Cardiac muscle cell (in vitro differentiated cells and primary cell): ENCODE measurements at regions not wholly inside any gene's neighbourhood (a gene's known extent, or its start where the extent isn't known, plus 50 kb on each side); places are given as distances from the start of the nearest gene placed in this dataset.
"Not testable (repeated sequence)": the region's sequence is repeated elsewhere in the genome, so short reads cannot be mapped to it uniquely, and the experiment has no call there.

ENCODE experiments used
- DNase-seq, 2 donors: peaks; one replicate each; pipeline versions ENCODE4 v3.0.0 to v3.0.0-alpha.2; 2010 to 2017; ENCODE audit warnings: low read depth in 1 of 2, low spot score in 1 of 2
- H3K27ac ChIP-seq: fragments of 200-600 bp; sonication (generic); 2 replicates; pipeline ENCODE4 v1.5.1; 2016
- H3K27me3 ChIP-seq: fragments of 200-600 bp; sonication (generic); 2 replicates; pipeline ENCODE4 v1.6.0; 2016; ENCODE audit warnings: control low read depth
- H3K36me3 ChIP-seq: fragments of 200-600 bp; sonication (generic); 2 replicates; pipeline ENCODE4 v1.5.1; 2016; ENCODE audit warnings: control low read depth
- H3K4me1 ChIP-seq: fragments of 200-600 bp; sonication (generic); 2 replicates; pipeline ENCODE4 v1.8.1; 2017; ENCODE audit warnings: low read depth, mild to moderate bottlenecking, mixed run types
- H3K4me3 ChIP-seq: fragments of 200-600 bp; sonication (generic); 2 replicates; pipeline ENCODE4 v1.5.1; 2016; ENCODE audit warnings: mild to moderate bottlenecking
- H3K9me3 ChIP-seq: fragments of 200-600 bp; sonication (generic); 2 replicates; pipeline ENCODE4 v1.5.1; 2017; ENCODE audit warnings: low read depth, mild to moderate bottlenecking, control low read depth
- TF ChIP-seq, protein P1 (sequence below): IDR thresholded peaks from 2 replicates; pipeline ENCODE4 v1.5.1; 2012; ENCODE audit warnings: low read depth, mild to moderate bottlenecking, low read length

DNA sequence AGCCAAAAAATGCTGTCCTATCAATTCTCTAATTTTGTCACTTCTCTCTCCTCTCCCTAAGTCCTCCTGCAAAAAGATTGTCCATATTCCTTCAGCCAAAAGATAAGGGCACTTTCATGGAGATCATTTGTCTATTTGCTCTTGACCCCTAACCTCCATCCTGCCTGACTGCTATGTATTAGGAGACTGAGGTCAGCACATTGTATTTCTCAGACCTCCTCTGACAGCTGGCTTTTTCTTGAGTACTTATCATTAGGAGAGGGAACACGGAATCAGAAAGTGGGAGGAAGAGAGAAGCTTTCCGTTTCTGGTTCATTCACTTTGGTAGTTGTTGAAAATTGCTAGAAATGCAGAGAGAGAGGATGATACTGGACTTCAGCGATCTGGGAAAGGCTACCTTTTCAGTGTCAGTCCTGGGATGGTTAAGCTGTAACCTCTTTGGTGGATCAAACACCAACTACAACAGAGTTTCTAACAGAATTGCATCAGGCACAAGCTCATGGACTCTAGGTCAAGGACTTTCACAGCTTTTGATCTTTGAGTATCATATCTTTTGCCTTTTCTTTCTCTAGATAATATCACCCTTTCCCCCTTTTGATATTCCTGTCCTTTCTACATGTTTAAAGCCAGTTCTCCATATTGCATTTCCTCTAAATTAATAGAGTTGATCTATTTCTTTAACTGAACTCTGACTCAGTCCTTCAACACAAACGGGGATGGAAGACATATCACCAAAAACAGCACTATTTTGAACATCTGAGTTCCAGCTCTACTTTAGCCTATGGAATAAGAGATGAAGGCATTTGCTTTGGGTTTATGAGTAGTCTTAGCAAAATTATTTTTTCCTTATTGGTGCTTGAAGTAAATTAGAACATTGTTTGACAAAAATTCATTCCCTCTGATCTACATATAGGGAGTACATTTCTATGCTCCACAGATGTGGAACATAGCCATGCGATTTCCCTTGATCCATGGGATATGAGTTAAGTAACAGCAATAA is 63.3 kb upstream of the KYNU start:
- Histone ChIP-seq H3K9me3 (no peaks in the 10 kb centered on the region), H3K36me3 (no peaks in the 10 kb centered on the region), H3K27me3 (no peaks in the 10 kb centered on the region), H3K4me1 (peaks cover 14% of the 10 kb centered on the region), H3K27ac (peak overlapping the region; percentile 29), H3K4me3 (no peak overlapping the region)
- DNase-seq, result peak in 1 of 2 donors; percentile 26
- TF ChIP-seq, protein P1, sequence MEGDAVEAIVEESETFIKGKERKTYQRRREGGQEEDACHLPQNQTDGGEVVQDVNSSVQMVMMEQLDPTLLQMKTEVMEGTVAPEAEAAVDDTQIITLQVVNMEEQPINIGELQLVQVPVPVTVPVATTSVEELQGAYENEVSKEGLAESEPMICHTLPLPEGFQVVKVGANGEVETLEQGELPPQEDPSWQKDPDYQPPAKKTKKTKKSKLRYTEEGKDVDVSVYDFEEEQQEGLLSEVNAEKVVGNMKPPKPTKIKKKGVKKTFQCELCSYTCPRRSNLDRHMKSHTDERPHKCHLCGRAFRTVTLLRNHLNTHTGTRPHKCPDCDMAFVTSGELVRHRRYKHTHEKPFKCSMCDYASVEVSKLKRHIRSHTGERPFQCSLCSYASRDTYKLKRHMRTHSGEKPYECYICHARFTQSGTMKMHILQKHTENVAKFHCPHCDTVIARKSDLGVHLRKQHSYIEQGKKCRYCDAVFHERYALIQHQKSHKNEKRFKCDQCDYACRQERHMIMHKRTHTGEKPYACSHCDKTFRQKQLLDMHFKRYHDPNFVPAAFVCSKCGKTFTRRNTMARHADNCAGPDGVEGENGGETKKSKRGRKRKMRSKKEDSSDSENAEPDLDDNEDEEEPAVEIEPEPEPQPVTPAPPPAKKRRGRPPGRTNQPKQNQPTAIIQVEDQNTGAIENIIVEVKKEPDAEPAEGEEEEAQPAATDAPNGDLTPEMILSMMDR, result no peak

DNA sequence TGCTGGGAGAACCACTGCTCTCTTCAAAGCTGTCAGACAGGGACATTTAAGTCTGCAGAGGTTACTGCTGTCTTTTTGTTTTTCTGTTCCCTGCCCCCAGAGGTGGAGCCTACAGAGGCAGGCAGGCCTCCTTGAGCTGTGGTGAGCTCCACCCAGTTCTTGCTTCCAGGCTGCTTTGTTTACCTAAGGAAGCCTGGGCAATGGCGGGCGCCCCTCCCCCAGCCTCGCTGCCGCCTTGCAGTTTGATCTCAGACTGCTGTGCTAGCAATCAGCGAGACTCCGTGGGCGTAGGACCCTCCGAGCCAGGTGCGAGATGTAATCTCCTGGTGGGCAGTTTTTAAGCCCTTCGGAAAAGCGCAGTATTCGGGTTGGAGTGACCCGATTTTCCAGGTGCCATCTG is 65.8 kb upstream of the KYNU start:
- peaks cover 14% of the 10 kb centered on the region for H3K4me1 ChIP-seq
- not testable (repeated sequence) for H3K36me3 ChIP-seq, DNase-seq, H3K9me3 ChIP-seq, H3K27ac ChIP-seq, H3K4me3 ChIP-seq, H3K27me3 ChIP-seq

DNA sequence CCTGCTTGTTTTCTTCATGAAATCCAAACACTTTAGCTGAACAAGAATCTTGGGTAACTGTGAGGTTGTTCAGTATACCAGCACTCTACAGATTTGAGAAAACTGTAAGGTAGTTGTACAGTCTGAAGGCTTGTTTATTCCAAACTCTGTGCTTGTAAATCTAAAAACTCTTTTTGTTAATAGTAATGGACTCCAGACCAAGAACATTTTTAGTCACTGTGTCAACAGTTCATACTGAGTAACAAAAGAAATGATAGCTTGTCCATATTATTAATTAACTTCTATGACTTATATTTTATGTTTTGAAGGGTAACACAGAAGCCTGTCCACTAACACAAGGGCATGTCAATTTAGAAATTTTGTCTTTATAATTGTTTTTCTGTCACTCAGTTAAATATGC is 72.2 kb upstream of the KYNU start:
- no peaks in the 10 kb centered on the region for H3K36me3 ChIP-seq

DNA sequence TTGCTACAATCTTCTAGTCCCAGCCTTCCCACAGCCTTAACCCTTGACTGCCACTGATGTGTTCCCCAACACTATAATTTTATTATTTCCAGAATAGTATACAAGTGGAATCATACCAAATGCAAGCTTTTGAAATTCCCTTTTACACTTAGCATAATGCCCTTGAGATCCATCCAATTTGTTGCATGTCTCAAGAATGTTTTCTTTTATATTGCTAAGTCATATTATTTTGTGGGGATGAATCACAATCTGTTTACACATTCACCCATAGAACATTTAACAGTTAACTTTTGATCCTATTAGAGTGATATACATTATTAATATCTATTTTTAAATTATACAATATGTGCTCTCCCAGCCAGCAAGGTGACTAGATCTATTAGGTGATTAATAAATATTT is 74.3 kb upstream of the KYNU start:
- Histone ChIP-seq H3K4me3 (no peak overlapping the region), H3K27ac (no peak overlapping the region), H3K36me3 (no peaks in the 10 kb centered on the region), H3K9me3 (peaks cover 2% of the 10 kb centered on the region), H3K4me1 (no peaks in the 10 kb centered on the region), H3K27me3 (no peaks in the 10 kb centered on the region)
- TF ChIP-seq, protein P1, result no peak
- no peak for DNase-seq

More for the DNA sequence above, 72.2 kb upstream of the KYNU start:
- Histone ChIP-seq H3K4me3 (no peak overlapping the region), H3K27ac (no peak overlapping the region), H3K4me1 (no peaks in the 10 kb centered on the region), H3K9me3 (peaks cover 2% of the 10 kb centered on the region), H3K27me3 (no peaks in the 10 kb centered on the region)
- no peak for DNase-seq
- TF ChIP-seq, protein P1, result no peak

DNA sequence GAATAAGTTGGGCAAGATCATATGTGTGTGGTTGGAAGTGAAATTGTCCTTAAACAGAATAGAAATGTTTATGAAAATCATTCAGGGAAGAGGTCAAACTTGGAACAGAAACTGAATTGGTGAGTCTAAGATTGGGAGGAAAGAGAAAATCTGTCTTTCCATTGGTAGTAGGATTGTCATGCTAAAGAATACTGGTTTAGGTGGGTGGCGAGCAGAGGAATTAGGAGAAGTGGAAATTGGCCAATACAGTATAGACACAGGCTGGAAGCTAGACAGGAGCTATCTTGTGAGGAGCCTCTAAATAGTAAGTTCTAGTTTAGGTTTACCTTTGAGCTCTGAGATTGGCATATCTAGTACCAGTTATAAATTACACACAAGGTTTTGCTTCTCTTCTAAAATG is 80.9 kb upstream of the KYNU start:
- Histone ChIP-seq H3K27me3 (no peaks in the 10 kb centered on the region), H3K9me3 (no peaks in the 10 kb centered on the region), H3K4me1 (no peaks in the 10 kb centered on the region), H3K27ac (no peak overlapping the region), H3K36me3 (no peaks in the 10 kb centered on the region), H3K4me3 (no peak overlapping the region)
- TF ChIP-seq, protein P1, result no peak
- no peak for DNase-seq

DNA sequence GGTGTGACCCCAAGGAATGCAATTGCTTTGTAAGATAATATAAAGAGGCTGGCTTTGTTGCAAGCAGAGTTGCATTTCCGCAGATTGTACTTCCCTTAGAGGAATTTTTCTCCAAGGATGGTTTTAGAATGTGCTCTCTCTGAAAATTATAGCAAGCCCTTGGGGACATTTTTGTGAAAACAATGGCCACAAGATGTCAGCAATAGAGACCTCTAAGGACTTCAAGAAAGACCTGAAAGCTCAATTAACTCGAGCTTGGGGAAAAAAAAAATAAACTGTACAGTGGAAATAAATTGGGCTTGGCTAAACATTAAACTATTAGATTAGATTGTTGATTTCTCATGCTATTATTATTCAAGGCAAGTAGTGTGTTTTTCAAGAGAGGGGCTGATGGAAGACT is 81.3 kb upstream of the KYNU start:
- Histone ChIP-seq H3K4me1 (no peaks in the 10 kb centered on the region), H3K27ac (no peak overlapping the region), H3K27me3 (no peaks in the 10 kb centered on the region), H3K36me3 (no peaks in the 10 kb centered on the region), H3K9me3 (no peaks in the 10 kb centered on the region), H3K4me3 (no peak overlapping the region)
- TF ChIP-seq, protein P1, result no peak
- DNase-seq, result peak in 1 of 2 donors; percentile 10
